HL-60 (cell line): ENCODE measurements at regions not wholly inside any gene's neighbourhood (a gene's known extent, or its start where the extent isn't known, plus 50 kb on each side); places are given as distances from the start of the nearest gene placed in this dataset.

ENCODE experiments used
- DNase-seq, 2 experiments: peaks; one replicate each; pipeline ENCODE4 v3.0.0-alpha.2; 2010 to 2020; ENCODE audit warnings: low read depth in 1 of 2, low spot score in 1 of 2
- H3K27ac ChIP-seq: fragments of 250-450 bp; sonication (Bioruptor Pico); replicated peaks from 2 replicates; pipeline ENCODE4 v1.5.1; 2020; ENCODE audit warnings: mild to moderate bottlenecking, moderate library complexity
- H3K27me3 ChIP-seq: fragments of 250-450 bp; sonication (Bioruptor Pico); 2 replicates; pipeline ENCODE4 v1.5.1; 2021; ENCODE audit warnings: mild to moderate bottlenecking, moderate library complexity; ENCODE audit not compliant: insufficient read depth, poor library complexity, severe bottlenecking
- H3K4me3 ChIP-seq: replicated peaks from 2 replicates; pipeline ENCODE4 v1.5.1; 2011; ENCODE audit warnings: mild to moderate bottlenecking, control low read depth, low read length; ENCODE audit not compliant: insufficient read depth
- GABPA ChIP-seq: IDR thresholded peaks from 2 replicates; pipeline ENCODE4 v1.6.1; 2012; ENCODE audit warnings: low read depth
- POLR2AphosphoS5 ChIP-seq: IDR thresholded peaks from 2 replicates; pipeline ENCODE4 v1.6.1; 2012; ENCODE audit warnings: low read depth
- SPI1 ChIP-seq: IDR thresholded peaks from 2 replicates; pipeline ENCODE4 v1.6.1; 2012; ENCODE audit warnings: low read depth, mild to moderate bottlenecking, borderline replicate concordance
- TF ChIP-seq, protein P1 (sequence below): IDR thresholded peaks from one replicate; pipeline ENCODE4 v1.5.1; 2011; ENCODE audit warnings: low read length, control low read depth, inconsistent platforms; ENCODE audit not compliant: insufficient read depth
- TF ChIP-seq, protein P2 (sequence below): IDR thresholded peaks from 2 replicates; pipeline ENCODE4 v1.6.1; 2012; ENCODE audit warnings: low read depth; ENCODE audit not compliant: insufficient replicate concordance

DNA sequence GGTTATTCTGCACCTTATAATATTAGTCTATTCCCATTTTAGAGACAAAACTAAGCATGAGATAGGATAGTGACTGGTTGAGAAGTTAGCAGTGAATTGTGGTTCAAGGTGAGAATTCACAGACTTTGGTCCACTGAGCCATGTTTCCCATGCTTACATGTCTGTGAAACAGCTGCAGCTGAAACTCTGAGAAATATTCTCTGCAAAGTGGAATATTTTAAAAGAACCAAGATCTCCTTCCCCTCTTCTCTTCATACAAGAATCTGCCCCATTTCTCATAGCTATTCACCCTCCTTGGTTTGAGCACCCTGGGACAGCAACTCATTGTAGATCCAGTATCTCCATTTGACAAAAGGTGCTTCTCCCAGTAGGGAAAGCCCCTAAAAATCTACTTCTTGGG is 70.2 kb upstream of the TMEM170B start:
- TF ChIP-seq POLR2AphosphoS5, result no peak
- TF ChIP-seq, protein P1, sequence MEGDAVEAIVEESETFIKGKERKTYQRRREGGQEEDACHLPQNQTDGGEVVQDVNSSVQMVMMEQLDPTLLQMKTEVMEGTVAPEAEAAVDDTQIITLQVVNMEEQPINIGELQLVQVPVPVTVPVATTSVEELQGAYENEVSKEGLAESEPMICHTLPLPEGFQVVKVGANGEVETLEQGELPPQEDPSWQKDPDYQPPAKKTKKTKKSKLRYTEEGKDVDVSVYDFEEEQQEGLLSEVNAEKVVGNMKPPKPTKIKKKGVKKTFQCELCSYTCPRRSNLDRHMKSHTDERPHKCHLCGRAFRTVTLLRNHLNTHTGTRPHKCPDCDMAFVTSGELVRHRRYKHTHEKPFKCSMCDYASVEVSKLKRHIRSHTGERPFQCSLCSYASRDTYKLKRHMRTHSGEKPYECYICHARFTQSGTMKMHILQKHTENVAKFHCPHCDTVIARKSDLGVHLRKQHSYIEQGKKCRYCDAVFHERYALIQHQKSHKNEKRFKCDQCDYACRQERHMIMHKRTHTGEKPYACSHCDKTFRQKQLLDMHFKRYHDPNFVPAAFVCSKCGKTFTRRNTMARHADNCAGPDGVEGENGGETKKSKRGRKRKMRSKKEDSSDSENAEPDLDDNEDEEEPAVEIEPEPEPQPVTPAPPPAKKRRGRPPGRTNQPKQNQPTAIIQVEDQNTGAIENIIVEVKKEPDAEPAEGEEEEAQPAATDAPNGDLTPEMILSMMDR, result no peak
- no peak for TF ChIP-seq GABPA
- no peak overlapping the region for H3K27ac ChIP-seq
- no peak overlapping the region for H3K4me3 ChIP-seq
- H3K27me3 ChIP-seq, result no peaks in the 10 kb centered on the region
- DNase-seq, result no peak

DNA sequence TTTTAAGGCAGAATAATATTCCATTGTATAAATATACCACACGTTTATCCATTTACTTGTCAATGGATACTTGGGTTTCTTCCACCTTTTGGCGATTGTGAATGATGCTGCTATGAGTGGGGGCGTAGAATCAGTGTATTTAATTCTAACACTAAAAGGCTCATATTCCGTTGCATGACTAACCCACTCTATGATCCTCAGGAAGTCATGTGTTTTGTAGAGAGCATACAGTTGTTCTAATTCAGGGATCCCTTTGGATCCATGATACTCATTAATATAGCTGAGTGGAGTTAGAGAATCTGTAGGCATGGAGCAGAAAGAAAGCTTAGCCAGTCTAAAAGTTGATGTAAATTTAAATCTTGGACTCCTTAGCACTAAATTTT is 74.2 kb upstream of the TMEM170B start:
- H3K27me3 ChIP-seq, result no peaks in the 10 kb centered on the region
- H3K4me3 ChIP-seq, result no peak overlapping the region
- TF ChIP-seq SPI1 (no peak), POLR2AphosphoS5 (no peak), GABPA (no peak)
- TF ChIP-seq, protein P1, result no peak
- TF ChIP-seq, protein P2, sequence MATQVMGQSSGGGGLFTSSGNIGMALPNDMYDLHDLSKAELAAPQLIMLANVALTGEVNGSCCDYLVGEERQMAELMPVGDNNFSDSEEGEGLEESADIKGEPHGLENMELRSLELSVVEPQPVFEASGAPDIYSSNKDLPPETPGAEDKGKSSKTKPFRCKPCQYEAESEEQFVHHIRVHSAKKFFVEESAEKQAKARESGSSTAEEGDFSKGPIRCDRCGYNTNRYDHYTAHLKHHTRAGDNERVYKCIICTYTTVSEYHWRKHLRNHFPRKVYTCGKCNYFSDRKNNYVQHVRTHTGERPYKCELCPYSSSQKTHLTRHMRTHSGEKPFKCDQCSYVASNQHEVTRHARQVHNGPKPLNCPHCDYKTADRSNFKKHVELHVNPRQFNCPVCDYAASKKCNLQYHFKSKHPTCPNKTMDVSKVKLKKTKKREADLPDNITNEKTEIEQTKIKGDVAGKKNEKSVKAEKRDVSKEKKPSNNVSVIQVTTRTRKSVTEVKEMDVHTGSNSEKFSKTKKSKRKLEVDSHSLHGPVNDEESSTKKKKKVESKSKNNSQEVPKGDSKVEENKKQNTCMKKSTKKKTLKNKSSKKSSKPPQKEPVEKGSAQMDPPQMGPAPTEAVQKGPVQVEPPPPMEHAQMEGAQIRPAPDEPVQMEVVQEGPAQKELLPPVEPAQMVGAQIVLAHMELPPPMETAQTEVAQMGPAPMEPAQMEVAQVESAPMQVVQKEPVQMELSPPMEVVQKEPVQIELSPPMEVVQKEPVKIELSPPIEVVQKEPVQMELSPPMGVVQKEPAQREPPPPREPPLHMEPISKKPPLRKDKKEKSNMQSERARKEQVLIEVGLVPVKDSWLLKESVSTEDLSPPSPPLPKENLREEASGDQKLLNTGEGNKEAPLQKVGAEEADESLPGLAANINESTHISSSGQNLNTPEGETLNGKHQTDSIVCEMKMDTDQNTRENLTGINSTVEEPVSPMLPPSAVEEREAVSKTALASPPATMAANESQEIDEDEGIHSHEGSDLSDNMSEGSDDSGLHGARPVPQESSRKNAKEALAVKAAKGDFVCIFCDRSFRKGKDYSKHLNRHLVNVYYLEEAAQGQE, result no peak
- no peak for DNase-seq
- no peak overlapping the region for H3K27ac ChIP-seq

DNA sequence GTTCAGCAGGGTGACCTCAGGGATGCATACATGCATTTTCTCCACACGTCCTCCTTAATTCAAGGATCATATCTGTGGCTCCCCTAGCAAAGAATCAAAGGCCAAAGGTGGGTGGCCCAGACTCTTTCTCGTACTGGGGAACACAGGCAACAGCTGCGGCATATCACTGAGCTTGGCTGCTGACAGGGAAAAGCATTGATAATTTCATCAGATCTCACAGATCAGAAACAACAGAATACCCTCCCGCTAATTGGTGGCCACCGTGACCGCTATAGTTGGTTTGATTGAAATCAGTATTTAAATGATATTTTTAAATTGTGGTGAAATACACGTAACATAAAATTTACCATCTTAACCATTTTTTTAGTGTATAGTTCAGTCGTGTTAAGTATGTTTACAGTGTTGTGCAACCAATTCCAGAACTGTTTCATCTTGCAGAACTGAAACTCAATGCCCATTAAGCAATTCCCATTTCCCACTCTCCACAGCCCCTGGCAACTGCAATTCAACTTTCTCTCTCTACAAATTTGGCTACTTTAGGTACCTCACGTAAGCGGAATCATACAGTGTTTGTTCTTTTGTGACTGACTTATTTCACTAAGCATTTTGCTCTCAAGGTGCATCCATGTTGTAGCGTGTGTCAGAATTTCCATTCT is 74.7 kb upstream of the TMEM170B start:
- Histone ChIP-seq H3K4me3 (no peak overlapping the region), H3K27ac (no peak overlapping the region), H3K27me3 (no peaks in the 10 kb centered on the region)
- TF ChIP-seq, protein P2, result no peak
- TF ChIP-seq, protein P1, result no peak
- TF ChIP-seq SPI1 (no peak), GABPA (no peak), POLR2AphosphoS5 (no peak)
- peak in 1 of 2 experiments; percentile 92 for DNase-seq

DNA sequence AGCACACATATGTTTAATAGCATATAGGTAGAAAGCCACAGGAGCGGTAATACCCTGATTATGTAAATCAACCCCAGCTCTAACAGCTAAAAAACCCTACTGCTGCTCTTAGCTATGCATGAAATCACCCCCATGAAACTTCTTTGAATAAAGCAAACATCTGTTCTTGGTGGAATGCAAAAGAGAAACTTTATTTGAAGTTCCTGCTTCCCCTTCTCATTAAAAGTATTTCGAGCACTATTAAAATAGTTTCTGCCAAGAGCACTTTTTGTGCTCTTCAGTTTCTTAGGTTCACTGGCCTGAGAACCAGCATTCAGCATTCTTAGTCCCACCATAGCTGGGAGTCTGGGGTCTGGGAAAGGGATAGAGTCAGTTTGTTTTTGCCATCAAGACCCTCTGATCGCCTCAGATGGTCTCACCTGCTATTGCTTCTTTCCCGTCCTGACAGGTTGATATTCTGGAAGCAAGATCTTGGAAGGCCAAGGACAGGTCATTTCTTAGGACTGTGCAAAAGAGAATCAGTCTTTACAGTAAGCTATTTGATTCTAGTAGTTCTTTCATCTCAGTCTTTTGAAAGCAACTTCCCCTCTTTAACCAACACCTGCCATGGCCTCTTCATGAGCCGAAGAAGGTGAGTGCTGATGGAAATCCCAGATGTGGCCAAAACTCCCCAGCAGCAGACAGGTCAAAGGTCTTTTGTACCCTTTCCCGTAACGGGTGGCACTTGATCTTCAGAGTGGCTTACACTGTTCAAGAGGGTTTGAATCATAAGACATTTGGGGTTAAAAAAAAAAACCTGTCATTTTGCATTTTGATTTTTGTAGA is 76.5 kb upstream of the TMEM170B start:
- TF ChIP-seq, protein P1, result no peak
- TF ChIP-seq, protein P2, result no peak
- DNase-seq, result no peak
- no peaks in the 10 kb centered on the region for H3K27me3 ChIP-seq
- H3K27ac ChIP-seq, result no peak overlapping the region
- H3K4me3 ChIP-seq, result no peak overlapping the region
